ENCODE measurements at regions not wholly inside any gene's neighbourhood (a gene's known extent, or its start where the extent isn't known, plus 50 kb on each side); places are given as distances from the start of the nearest gene placed in this dataset.

- TF ChIP-seq TCF7L2 (IDR thresholded peaks at IDR 0.05; ENCODE audit: borderline replicate concordance, low read depth, low read length) (no peak), TRIM28 (IDR thresholded peaks at IDR 0.05; ENCODE audit: borderline replicate concordance, low read length) (no peak), ZNF837 (tag by site-specific recombination; IDR thresholded peaks at IDR 0.05) (no peak), ZSCAN5A (tag by site-specific recombination; IDR thresholded peaks at IDR 0.05) (no peak), ZNF692 (tag by site-specific recombination; IDR thresholded peaks at IDR 0.05) (no peak), ZNF48 (tag by site-specific recombination; IDR thresholded peaks at IDR 0.05) (no peak), ZNF76 (tag by site-specific recombination; IDR thresholded peaks at IDR 0.05; ENCODE audit: borderline replicate concordance, low read depth) (no peak), ZNF664 (tag by site-specific recombination; IDR thresholded peaks at IDR 0.05) (no peak), ZBTB6 (tag by site-specific recombination; IDR thresholded peaks at IDR 0.05) (no peak), SP2 (tag by site-specific recombination; IDR thresholded peaks at IDR 0.05) (no peak)
Measured at GRCh38 chrX:43278440-43278839, 377.7 kb upstream of the MAOA start (continued).

- no peak overlapping the region for H3K27ac ChIP-seq (ENCODE audit: extremely low read depth, low read depth, low read length)
- H3K4me3 ChIP-seq (ENCODE audit: low read depth, low read length) = no peak overlapping the region
- TF ChIP-seq ZNF132 (tag by site-specific recombination; IDR thresholded peaks at IDR 0.05; ENCODE audit: borderline replicate concordance) (no peak), SCRT2 (tag by site-specific recombination; IDR thresholded peaks at IDR 0.05) (no peak), ZNF23 (tag by site-specific recombination; IDR thresholded peaks at IDR 0.05; ENCODE audit: borderline replicate concordance) (no peak), ZNF48 (tag by site-specific recombination; IDR thresholded peaks at IDR 0.05) (no peak), ZNF704 (tag by site-specific recombination; IDR thresholded peaks at IDR 0.05) (no peak), PATZ1 (tag by site-specific recombination; IDR thresholded peaks at IDR 0.05) (no peak), ZNF354C (tag by site-specific recombination; IDR thresholded peaks at IDR 0.05; ENCODE audit: borderline replicate concordance, low read depth) (no peak), HOXC10 (CRISPR knock-in tag; IDR thresholded peaks at IDR 0.05) (no peak)
- CTCF ChIA-PET = no interaction called here
- POLR2A ChIA-PET = no interaction called here
- H3K9me3 ChIP-seq (ENCODE audit: control insufficient read depth, insufficient read depth, low read depth, low read length) = no peaks in the 10 kb centered on the region
- H3K4me1 ChIP-seq (ENCODE audit: control insufficient read depth, insufficient read depth, low read length) = no peaks in the 10 kb centered on the region
- H3K36me3 ChIP-seq (ENCODE audit: control insufficient read depth in 2 of 2, insufficient read depth in 1 of 2, low read length in 2 of 2) = no peaks in the 10 kb centered on the region
Measured at GRCh38 chrX:43279341-43279808, 376.7 kb upstream of the MAOA start.

GRCh38 chrX:43283187-43283586 is 372.9 kb upstream of the MAOA start:
- Histone ChIP-seq H3K4me3 (ENCODE audit: low read depth, low read length) (no peak overlapping the region), H3K27ac (ENCODE audit: extremely low read depth, low read depth, low read length) (no peak overlapping the region), H3K4me1 (ENCODE audit: control insufficient read depth, insufficient read depth, low read length) (no peaks in the 10 kb centered on the region), H3K36me3 (ENCODE audit: control insufficient read depth in 2 of 2, insufficient read depth in 1 of 2, low read length in 2 of 2) (no peaks in the 10 kb centered on the region), H3K9me3 (ENCODE audit: control insufficient read depth, insufficient read depth, low read depth, low read length) (no peaks in the 10 kb centered on the region)
- ChIA-PET CTCF (no interaction called here), POLR2A (no interaction called here)
- TF ChIP-seq ZNF433 (tag by site-specific recombination; IDR thresholded peaks at IDR 0.05; ENCODE audit: low read depth) (no peak), ZBTB6 (tag by site-specific recombination; IDR thresholded peaks at IDR 0.05) (no peak), ZNF626 (tag by site-specific recombination; IDR thresholded peaks at IDR 0.05) (no peak), ZSCAN4 (tag by site-specific recombination; IDR thresholded peaks at IDR 0.05) (no peak), ZNF324 (tag by site-specific recombination; IDR thresholded peaks at IDR 0.05) (no peak), SCRT2 (tag by site-specific recombination; IDR thresholded peaks at IDR 0.05) (no peak)
